Activated CD4-positive, alpha-beta T cell treated with anti-CD3 and anti-CD28 coated beads, Interleukin-2, amount 50 U/mL, for 16 hours (primary cell): ENCODE measurements at regions not wholly inside any gene's neighbourhood (a gene's known extent, or its start where the extent isn't known, plus 50 kb on each side); places are given as distances from the start of the nearest gene placed in this dataset.
"Not testable (repeated sequence)": the region's sequence is repeated elsewhere in the genome, so short reads cannot be mapped to it uniquely, and the experiment has no call there.

ENCODE experiments used
- DNase-seq: peaks from one replicate; pipeline ENCODE4 v3.0.0-alpha.2; 2020

DNA sequence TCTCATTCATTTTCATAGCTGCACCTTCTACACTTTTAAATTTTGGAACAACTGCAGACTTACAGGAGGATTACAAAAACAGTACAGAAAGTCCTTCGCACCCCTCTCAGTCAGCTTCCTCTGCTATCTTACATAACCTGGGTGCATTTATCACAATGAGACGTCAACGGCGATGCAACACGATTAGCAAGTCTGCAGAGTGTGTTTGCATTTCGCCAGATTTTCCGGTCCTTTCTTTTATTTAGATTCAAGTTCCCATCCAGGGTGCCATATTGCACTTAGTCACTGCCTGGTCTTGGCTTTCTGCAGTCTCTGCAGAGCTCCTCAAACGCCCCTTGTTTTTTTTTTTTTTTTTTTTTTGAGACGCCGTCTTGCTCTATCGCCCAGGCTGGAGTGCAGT lies 85.9 kb downstream of the ASMT start:
- DNase-seq: no peak

DNA sequence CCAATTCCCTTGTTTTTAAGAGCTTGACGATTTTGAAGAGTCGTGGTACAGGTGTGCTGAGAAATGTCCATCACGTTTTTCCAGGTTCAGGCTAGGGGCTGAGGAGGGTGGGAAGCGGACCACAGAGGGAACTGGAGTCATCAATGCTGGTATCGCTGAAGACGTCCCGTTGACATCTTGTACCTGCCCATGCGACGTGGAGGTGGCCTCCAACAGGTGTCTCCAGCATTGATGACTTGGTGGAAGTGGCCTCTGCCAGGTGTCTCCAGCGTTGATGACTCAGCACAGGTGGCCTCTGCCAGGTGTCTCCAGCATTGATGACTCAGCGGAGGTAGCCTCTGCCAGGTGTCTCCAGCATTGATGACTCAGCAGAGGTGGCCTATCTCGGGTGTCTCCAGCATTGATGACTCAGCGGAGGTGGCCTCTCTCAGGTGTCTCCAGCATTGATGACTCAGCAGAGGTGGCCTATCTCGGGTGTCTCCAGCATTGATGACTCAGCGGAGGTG lies 86.6 kb downstream of the ASMT start:
- DNase-seq: not testable (repeated sequence)

DNA sequence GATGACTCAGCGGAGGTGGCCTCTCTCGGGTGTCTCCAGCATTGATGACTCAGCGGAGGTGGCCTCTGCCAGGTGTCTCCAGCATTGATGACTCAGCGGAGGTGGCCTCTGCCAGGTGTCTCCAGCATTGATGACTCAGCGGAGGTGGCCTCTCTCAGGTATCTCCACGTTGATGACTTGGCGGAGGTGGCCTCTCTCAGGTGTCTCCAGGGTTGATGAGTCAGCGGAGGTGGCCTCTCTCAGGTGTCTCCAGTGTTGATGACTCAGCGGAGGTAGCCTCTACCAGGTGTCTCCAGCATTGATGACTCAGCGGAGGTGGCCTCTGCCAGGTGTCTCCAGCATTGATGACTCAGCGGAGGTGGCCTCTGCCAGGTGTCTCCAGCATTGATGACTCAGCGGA lies 87.3 kb downstream of the ASMT start:
- not testable (repeated sequence) for DNase-seq

DNA sequence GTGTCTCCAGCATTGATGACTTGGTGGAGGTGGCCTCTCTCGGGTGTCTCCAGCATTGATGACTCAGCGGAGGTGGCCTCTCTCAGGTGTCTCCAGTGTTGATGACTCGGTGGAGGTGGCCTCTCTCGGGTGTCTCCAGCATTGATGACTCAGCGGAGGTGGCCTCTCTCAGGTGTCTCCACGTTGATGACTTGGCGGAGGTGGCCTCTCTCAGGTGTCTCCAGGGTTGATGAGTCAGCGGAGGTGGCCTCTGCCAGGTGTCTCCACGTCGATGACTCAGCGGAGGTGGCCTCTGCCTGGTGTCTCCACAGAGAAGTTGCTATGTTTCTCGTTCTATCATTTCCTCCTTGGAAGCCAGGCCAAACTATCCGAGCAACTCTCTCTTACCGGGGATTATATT lies 87.7 kb downstream of the ASMT start:
- not testable (repeated sequence) for DNase-seq

DNA sequence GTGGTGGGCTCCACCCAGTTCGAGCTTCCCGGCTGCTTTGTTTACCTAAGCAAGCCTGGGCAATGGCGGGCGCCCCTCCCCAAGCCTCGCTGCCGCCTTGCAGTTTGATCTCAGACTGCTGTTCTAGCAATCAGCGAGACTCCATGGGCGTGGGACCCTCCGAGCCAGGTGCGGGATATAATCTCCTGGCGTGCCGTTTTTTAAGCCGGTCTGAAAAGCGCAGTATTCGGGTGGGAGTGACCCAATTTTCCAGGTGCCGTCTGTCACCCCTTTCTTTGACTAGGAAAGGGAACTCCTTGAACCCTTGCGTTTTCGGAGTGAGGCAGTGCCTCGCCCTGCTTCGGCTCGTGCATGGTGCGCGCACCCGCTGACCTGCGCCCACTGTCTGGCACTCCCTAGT lies 94.4 kb downstream of the ASMT start:
- not testable (repeated sequence) for DNase-seq

DNA sequence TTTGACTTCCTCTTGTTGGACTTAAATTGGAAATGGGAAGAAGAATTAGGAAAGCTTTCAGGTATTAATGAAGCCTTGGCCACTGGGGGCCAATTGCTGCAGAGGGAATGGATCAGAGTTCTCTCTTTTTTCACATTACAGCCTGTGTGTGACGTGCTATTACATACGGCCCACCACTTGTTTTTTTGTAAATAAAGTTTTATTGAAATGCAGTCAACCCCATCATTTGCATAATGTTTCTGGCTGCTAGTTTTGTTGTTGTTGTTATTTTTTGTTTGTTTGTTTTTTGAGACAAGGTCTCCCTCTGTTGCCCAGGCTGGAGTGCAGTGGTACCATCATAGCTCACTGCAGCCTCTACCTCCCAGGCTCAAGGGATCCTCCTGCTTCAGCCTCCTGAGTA lies 98.4 kb downstream of the ASMT start:
- DNase-seq: no peak

DNA sequence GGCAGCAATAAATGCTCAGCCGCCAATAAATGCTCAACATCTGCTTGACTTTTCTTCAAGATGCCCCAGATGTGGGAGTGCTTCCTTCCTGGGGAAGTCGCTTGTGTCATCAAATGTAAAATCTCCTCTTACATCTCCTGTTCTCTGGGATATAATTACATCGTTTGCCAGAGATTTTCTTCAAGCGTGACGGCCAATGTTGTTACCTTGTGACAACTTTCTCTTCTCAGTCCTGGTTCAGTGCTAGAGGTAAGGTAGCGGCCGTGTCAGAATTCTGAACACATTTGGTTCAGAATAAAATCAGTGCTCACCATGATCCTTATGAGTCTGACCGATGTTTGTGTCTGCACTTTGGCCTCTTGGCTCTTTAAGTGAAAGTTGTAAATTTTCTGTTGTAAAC lies 102.5 kb downstream of the ASMT start:
- no peak for DNase-seq

DNA sequence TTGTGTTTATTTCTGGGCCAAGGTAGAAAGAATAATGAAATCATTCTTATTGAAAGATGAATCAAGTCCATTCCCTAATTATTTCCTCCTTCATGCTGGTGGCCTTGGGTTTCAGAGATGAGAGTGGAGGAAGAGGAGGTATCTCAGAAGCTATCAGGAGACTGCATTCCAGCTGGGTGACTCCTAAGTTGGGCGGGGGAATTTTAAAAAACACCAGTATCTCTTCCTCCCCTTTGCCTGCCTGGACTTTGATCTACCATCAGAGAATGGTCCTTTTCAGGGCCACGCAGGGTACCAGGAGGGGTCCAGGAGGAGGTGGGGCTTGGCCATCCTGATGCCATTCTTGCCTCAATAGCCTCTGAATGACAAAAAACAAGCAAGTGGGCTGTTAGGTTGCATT lies 104.4 kb downstream of the ASMT start:
- DNase-seq: no peak

DNA sequence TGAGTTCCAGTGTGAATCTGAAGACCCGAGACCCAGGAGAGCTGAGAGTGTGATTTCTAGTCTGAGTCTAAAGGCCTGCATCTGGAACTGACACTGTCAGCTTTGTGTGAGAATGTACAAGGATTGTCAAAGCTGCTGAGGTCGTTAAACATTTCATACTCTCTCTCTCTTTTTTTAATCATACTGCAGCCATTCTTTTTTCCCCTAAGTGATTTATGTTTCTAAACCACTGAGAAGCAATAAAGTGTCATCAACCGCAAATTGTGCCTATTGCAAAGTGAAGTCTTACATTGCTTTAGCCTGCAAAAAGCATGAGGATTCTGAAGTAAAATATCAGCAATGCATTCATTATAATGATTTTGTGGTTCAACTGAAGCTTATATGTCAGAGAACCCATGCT lies 106.0 kb downstream of the ASMT start:
- no peak for DNase-seq

DNA sequence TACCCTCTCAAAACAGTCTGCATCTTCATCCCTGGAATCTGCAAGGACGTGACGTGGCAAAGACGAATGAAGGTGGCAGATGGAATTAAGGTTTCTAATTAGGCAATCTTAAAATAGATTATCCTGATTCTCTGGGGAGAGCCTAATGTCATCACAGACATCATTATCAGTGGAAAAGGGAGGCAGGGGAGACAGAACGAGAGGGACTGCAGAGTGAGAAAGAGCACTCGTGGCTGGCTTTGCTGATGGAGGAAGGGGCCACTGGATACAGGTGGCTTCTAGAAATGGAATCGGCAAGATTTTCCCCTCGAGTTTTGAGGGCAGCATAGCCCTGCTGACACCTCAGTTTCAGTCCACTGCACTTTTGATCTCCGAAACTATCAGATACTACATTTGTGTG lies 110.6 kb downstream of the ASMT start:
- DNase-seq: no peak

DNA sequence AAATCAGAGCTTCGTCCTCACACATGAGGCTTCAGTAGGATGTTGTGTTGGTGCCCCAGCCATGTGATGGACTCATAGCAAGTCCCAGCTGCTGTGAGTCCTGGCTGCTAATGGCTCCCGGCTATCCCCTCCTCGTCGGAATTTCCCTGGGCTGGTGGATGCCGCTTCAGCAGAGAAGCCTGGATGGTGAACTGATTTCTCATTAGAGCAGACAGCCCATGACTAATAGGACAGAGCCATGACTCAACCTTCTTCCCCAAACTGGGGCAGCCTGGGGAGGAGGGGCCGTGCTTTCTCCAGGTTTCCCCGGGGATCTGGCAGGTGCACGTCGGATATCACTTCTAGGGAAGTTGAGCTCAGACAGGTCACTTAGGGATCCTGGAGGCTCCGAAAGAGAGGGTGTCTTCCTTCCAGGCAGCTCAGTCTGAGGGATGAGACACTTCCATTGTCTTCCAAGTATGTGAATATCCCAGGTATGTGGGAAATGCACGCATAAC lies 112.7 kb downstream of the ASMT start:
- DNase-seq: no peak

DNA sequence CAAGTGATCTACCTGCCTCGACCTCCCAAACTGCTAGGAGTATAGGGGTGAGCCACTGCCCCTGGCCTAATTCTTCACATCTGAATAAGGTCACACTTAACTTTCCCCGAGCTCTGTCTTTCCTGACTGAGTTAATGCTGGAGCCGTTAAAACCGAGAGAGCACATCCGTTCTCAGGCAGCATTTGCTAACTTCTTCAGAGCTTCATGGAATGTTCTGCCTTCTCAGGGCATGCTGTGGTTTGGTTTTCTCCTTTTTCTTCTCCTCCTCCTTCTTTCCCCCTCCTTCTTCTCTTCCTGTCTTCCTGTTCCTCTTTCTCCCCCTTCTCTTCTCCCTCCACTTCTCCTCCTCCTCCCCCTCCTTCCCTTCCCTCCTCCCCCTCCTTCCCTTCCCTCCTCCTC lies 119.9 kb downstream of the ASMT start:
- DNase-seq: no peak

DNA sequence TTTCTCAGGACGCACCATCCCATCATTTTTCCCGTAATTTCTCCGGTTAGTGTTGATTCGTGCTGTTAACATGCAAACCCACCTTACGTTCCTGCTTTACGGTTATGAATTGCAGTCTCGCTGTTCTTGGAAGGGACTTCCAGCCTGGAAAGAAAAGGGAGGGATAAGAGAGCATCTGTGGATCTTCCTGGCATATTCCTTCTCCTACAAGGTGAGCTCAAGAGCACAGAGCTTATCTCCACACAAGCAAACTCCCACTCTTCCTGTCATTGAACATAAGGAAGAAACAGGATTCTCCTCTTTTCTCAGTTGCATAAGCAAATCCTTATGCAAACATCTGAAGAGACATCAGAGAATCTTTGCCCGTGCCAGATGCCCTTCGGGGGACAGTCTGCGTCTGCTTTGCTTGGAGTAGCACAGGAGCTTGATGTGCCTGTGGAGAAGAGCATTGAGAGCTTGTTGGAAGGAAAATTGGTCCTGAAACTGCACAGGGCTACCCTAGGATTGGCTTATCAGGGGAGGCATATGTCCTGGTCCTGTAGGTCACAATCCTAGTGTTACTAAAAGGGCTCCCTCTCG lies 127.0 kb downstream of the ASMT start:
- no peak for DNase-seq

DNA sequence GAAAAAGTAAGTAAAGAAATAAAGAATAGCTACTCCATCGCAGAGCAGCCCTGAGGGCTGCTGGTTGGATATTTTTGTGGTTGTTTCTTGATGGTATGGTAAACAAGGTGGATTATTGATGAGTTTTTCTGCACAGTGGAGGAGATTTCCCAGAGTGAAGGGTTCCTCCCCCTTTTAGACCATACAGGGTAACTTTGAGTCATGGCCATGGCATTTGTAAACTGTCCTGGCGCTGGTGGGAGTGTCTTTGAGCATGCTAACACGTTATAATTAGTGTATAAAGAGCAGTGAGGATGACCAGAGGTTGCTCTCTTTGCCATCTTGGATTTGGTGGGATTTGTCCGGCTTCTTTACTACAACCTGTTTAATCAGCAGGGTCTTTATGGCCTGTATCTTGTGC lies 128.2 kb downstream of the ASMT start:
- no peak for DNase-seq

DNA sequence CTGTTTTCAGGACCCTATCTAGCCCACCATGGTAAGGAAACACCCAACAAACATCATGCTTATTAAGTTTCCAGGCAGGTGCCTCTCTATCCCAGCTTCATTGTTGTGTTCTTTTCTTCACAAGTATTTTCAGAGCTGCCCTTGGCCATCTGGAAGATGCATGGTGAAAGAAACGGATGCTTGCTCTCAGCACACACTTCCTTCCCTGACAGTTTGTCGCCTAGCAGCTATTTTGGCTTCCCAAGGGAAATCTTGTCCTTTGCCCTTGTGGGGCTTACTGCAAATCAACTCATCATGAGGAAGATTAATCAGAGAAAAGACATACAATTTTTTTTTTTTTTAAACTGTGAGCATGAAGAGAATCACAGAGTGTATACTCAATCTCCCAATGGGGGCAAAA lies 128.8 kb downstream of the ASMT start:
- DNase-seq: no peak

DNA sequence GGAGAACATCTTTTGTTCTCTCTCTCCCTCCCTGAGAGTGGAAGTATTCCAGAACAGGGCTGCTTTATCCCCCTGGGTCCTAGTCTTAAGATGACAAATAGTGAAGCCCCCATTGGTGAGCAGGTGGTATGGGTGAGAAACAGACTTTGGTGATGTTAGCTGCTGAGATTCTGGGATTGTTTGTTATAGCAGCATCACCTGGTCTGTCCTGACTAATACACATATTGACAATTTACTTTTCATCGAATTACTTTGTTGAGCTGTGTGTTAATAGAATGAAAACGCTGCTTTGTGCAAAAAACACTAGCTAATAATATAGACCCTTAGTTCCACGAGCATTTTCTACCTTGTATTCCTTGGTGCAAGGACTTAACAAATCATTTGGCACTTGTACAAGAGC lies 133.5 kb downstream of the ASMT start:
- no peak for DNase-seq

DNA sequence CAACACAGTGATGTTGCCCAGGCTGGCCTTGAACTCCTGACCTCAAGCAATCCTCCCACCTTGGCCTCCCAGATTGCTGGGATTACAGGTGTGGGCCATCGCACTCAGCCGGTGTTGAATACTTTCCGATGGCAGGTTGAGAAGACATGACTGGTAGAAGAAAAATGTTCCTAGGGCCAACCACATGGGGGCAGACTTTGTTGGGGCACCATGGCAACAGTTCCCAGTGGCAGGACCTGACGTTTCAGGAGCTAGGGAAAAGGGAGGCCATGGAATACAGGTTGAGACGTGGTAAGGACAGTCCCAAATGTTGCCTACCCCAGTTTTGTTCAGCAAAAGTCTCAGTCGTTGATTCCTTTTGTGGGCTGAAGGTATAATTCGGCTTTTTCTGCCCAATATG lies 134.6 kb downstream of the ASMT start:
- DNase-seq: no peak

DNA sequence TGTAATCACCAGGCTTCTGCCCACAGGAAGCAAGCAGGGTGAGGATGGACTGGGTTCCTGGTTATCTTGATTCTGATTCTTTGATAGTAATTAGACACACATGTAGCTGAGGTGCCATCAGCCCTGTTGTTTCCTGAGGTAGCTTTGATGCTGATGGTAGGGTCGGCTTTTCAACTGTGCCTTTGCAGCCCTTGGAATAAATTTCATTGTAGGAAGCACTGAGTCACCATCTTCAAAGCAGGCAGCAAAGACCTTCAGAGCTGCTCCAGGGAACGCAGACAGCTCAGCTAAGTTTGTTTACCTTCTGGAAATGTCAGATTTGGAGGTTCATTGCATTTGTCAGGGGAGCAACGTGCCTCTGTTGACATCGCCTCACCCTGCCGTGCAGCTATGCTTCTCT lies 135.4 kb downstream of the ASMT start:
- no peak for DNase-seq

DNA sequence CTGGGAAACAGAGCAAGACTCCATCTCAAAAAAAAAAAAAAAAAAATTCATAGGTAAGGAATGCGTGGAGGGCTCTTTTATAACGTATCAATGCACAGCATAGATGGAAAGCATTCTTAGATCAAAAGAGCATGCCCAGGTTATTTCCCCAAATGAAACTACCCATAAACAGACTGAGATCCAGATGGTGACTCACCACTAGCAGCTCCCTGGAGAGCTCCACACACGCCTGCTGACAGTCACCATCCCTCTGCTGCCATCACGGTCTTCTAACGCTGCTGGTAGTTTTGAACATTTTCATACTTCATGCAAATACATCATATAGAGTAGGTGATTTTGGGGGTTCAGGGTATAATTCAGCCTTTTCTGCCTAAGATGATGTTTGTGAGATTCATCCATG lies 136.9 kb downstream of the ASMT start:
- no peak for DNase-seq

DNA sequence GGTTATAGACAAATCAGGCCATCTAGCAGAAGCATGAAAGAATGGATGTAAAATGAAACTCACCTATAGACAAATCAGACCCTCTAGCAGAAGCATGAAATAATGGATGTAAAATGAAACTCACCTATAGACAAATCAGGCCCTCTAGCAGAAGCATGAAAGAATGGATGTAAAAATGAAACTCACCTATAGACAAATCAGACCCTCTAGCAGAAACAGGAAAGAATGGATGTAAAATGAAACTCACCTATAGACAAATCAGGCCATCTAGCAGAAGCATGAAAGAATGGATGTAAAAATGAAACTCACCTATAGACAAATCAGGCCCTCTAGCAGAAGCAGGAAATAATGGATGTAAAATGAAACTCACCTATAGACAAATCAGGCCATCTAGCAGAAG lies 137.9 kb downstream of the ASMT start:
- not testable (repeated sequence) for DNase-seq

DNA sequence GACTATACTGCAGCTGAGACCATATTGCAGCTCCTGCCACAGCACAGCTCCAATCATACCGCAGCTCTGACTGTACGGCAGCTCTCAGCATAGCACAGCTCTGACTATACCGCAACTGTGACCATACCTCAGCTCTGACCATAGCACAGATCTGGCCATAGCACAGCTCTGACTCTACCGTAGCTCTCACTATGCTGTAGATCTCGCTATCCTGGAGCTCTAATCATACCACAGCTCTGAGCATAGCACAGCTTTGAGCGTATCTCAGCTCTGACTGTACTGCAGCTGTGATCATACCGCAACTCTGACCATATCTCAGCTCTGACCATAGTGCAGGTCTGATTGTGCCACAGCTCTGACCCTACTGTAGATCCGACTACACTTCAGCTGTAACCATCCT lies 139.2 kb downstream of the ASMT start:
- no peak for DNase-seq

DNA sequence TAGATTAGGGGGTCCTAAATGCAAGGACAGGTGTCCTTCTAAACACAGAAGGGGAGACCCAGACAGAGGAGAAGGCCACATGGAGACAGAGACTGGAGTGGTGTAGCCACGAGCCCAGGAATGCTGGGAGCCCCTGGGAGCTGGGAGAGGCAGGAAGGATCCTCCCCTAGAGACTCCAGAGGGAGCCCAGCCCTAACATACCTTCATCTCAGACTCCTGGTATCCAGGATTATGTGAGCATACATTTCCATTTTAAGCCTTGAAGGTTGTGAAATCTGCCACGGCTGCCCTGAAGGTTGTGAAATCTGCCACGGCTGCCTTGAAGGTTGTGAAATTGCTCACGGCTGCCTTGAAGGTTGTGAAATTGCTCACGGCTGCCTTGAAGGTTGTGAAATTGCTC lies 148.4 kb downstream of the ASMT start:
- no peak for DNase-seq

DNA sequence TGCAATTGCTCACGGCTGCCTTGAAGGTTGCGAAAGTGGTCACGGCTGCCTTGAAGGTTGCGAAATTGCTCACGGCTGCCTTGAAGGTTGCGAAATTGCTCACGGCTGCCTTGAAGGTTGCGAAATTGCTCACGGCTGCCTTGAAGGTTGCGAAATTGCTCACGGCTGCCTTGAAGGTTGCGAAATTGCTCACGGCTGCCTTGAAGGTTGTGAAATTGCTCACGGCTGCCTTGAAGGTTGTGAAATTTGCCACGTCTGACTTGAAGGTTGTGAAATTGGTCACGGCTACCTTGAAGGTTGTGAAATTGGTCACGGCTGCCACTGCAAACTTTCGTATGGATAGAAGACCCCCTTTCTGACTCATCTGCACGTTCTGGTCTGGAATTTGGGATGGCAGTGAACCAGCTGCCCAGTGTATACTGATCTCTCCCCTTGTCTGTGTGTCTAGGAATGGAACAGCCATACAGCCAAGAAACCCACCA lies 150.1 kb downstream of the ASMT start:
- peak; percentile 28 for DNase-seq

DNA sequence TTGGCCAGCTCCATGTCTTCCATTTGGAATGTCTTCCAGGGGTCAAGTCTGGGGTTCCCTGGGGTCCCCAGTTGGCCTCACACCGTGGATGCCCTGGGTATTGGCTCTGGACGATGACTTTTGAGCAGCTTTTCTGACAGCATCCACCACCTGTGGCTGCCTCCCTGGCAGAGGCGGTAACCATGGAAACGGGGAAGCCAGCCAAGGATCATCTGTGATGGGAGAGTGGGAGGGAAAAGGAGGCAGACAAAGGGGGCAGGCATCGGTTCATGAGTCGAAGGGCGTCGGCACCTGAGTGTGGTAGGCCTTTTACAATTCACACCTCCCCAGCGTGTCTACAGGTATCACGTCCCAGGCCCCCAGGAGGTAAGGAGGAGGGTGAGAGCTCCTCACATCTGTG lies 152.2 kb downstream of the ASMT start:
- DNase-seq: no peak

DNA sequence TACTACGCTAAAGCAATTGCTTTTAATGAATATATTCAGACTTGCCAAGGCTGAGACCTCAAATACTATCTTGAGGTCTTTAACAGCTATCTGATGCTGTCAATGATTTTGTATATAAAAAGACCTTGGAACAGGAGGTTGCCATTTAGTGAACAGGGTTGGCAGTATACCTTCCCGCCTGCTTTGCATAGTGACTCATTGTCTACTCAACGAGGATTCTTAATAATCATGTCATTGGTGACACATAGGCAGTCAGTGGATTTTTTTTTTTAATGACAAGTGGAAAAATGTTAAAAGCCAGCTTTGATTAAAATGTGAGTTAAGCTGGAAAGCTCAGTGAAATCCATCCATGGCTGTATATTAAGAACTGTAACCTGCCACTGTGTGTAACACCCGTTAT lies 164.0 kb downstream of the ASMT start:
- no peak for DNase-seq
